K562 (cell line): ENCODE measurements at regions not wholly inside any gene's neighbourhood (a gene's known extent, or its start where the extent isn't known, plus 50 kb on each side); places are given as distances from the start of the nearest gene placed in this dataset.

Experiments used
- ATAC-seq: fragments of 200-7000 bp; cut with Tn5 transposase; 3 replicates; pipeline ENCODE4 v1.9.1; 2020; ENCODE audit warnings: moderate library complexity
- BruUV-seq: library from RNA; stranded (reverse); fragments of 400-500 nt; replicated peaks from 2 replicates; lab custom pipeline; 2021; lab: Mats Ljungman, UMichigan
- CTCF ChIA-PET: fragments of 300-600 bp; formaldehyde crosslinking; extraction: SDS; loops from one replicate; lab custom pipeline; 2021; ENCODE audit warnings: low intra/inter-chr PET ratio; lab: Yijun Ruan, JAX
- POLR2A ChIA-PET: fragments of 300-600, 350-650 bp; sonication (Branson Sonifier 250); formaldehyde crosslinking; extraction: SDS; loops from one replicate; lab custom pipeline; 2021; ENCODE audit warnings: antibody characterized with exemption, inconsistent platforms; lab: Yijun Ruan, JAX
- DNase-seq, 4 experiments: peaks; one replicate each; pipeline versions ENCODE4 v3.0.0 to v3.0.0-alpha.2; 2011 to 2018; ENCODE audit warnings: low spot score in 3 of 4, mixed read lengths in 3 of 4; ENCODE audit errors: extremely low read depth in 1 of 4
- FAIRE-seq: peaks from 2 replicates; lab custom pipeline; 2011; peaks lifted over from hg19 to GRCh38; lab: Jason Lieb, UNC
- H2AFZ ChIP-seq: 2 replicates; pipeline ENCODE4 v1.6.0; 2011; ENCODE audit warnings: low read depth, low read length, control low read depth, inconsistent platforms
- H3K27ac ChIP-seq: fragments of 200-600 bp; 3 replicates; pipeline ENCODE4 v1.8.0; 2011; ENCODE audit warnings: low read depth, mild to moderate bottlenecking, control low read depth, inconsistent platforms, low read length, moderate library complexity, mixed read lengths; ENCODE audit errors: extremely low read depth
- H3K27me3 ChIP-seq, 2 experiments: fragments of 300-600 bp in 1 of 2; 2 replicates in 1 of 2; 3 replicates in 1 of 2; pipeline versions ENCODE4 v1.6.0 to v1.8.0; 2011; ENCODE audit warnings: inconsistent platforms in 2 of 2, low read length in 2 of 2, mild to moderate bottlenecking in 1 of 2, mixed read lengths in 1 of 2, moderate library complexity in 1 of 2; ENCODE audit not compliant: control insufficient read depth in 2 of 2, insufficient read depth in 2 of 2
- H3K36me3 ChIP-seq: fragments of 300-600 bp; 3 replicates; pipeline ENCODE4 v1.8.0; 2011; ENCODE audit warnings: mild to moderate bottlenecking, low read length, inconsistent platforms; ENCODE audit not compliant: control insufficient read depth, insufficient read depth
- H3K4me1 ChIP-seq, 2 experiments: fragments of 200-600 bp in 1 of 2; replicated peaks in 1 of 2; 2 replicates in 1 of 2; 3 replicates in 1 of 2; pipeline versions ENCODE4 v1.5.1 to v1.8.0; 2011; ENCODE audit warnings: inconsistent platforms in 2 of 2, low read length in 2 of 2, mild to moderate bottlenecking in 1 of 2, mixed read lengths in 1 of 2, moderate library complexity in 1 of 2; ENCODE audit not compliant: control insufficient read depth in 2 of 2, insufficient read depth in 2 of 2
- H3K4me2 ChIP-seq: 2 replicates; pipeline ENCODE4 v1.6.1; 2011; ENCODE audit warnings: low read length, control low read depth, inconsistent platforms, mixed read lengths; ENCODE audit not compliant: insufficient read depth
- H3K4me3 ChIP-seq: fragments of 200-600 bp; sonication (generic), shearing (Covaris generic); 2 replicates; pipeline ENCODE4 v1.5.1; 2016; ENCODE audit warnings: control low read depth, inconsistent platforms
- H3K79me2 ChIP-seq: fragments of 200-600 bp; 3 replicates; pipeline ENCODE4 v1.8.0; 2011; ENCODE audit warnings: low read length, inconsistent platforms; ENCODE audit not compliant: control insufficient read depth, insufficient read depth
- H3K9ac ChIP-seq, 2 experiments: 2 replicates each; pipeline versions ENCODE4 v1.6.0 to v1.6.1; 2011; ENCODE audit warnings: low read depth in 2 of 2, low read length in 2 of 2, control low read depth in 1 of 2, inconsistent platforms in 1 of 2, mild to moderate bottlenecking in 1 of 2, mixed read lengths in 1 of 2; ENCODE audit not compliant: insufficient read depth in 1 of 2
- H3K9me1 ChIP-seq: one replicate; pipeline ENCODE4 v1.6.0; 2011; ENCODE audit warnings: inconsistent platforms, mild to moderate bottlenecking, low read length, moderate library complexity; ENCODE audit not compliant: control insufficient read depth, insufficient read depth
- H3K9me3 ChIP-seq: replicated peaks from 2 replicates; pipeline ENCODE4 v1.5.1; 2011; ENCODE audit warnings: low read depth, low read length, inconsistent platforms; ENCODE audit not compliant: control insufficient read depth, insufficient read depth
- H4K20me1 ChIP-seq: replicated peaks from 2 replicates; pipeline ENCODE4 v1.6.1; 2011; ENCODE audit warnings: low read length, inconsistent platforms, mixed read lengths; ENCODE audit not compliant: control insufficient read depth, insufficient read depth
- BCOR ChIP-seq: fragments of 450-650 bp; IDR thresholded peaks from 2 replicates; pipeline ENCODE4 v1.6.1; 2016
- COPS2 ChIP-seq: fragments of 450-650 bp; conservative IDR thresholded peaks from 2 replicates; pipeline ENCODE4 v1.6.1; 2016; ENCODE audit warnings: mild to moderate bottlenecking, moderate library complexity
- CREM ChIP-seq: IDR thresholded peaks from 2 replicates; pipeline ENCODE4 v1.6.1; 2014; ENCODE audit warnings: antibody characterized with exemption, low read depth
- MNT ChIP-seq, 2 experiments: fragments of 450-650 bp; conservative IDR thresholded peaks; 2 replicates each; pipeline ENCODE4 v1.6.1; 2017; ENCODE audit warnings: mild to moderate bottlenecking in 2 of 2, moderate library complexity in 2 of 2
- PBX2 ChIP-seq, 2 experiments: IDR thresholded peaks in 1 of 2; conservative IDR thresholded peaks in 1 of 2; 2 replicates each; pipeline ENCODE4 v1.6.1; 2016; ENCODE audit warnings: low read depth in 2 of 2, mild to moderate bottlenecking in 1 of 2, missing compliant biosample characterization in 1 of 2, missing genetic modification characterization in 1 of 2, moderate library complexity in 1 of 2
- PURB ChIP-seq: sonication (generic); formaldehyde crosslinking; IDR thresholded peaks from 2 replicates; pipeline ENCODE4 v1.9.0; 2021; ENCODE audit warnings: low read depth, mild to moderate bottlenecking, missing genetic modification reagents
- SIRT6 ChIP-seq: IDR thresholded peaks from one replicate; pipeline ENCODE4 v1.6.1; 2012; ENCODE audit warnings: low read depth, mild to moderate bottlenecking, control low read depth, inconsistent platforms, low read length, moderate library complexity
- SIX5 ChIP-seq, 2 experiments: IDR thresholded peaks; 2 replicates each; pipeline ENCODE4 v1.6.1; 2011; ENCODE audit warnings: low read length in 2 of 2, borderline replicate concordance in 1 of 2, low read depth in 1 of 2, mild to moderate bottlenecking in 1 of 2, moderate library complexity in 1 of 2; ENCODE audit not compliant: insufficient read depth in 1 of 2
- ZBTB7A ChIP-seq: IDR thresholded peaks from 2 replicates; pipeline ENCODE4 v1.6.1; 2011; ENCODE audit warnings: low read depth, mild to moderate bottlenecking, low read length, moderate library complexity, borderline replicate concordance; ENCODE audit not compliant: control insufficient read depth
- ZNF324 ChIP-seq: fragments of 250-450 bp; sonication (Bioruptor Pico); IDR thresholded peaks from 2 replicates; pipeline ENCODE4 v1.4.0; 2020; ENCODE audit warnings: mild to moderate bottlenecking
- ZNF584 ChIP-seq: fragments of 200-800 bp; sonication (Bioruptor generic); IDR thresholded peaks from 2 replicates; pipeline ENCODE4 v1.6.1; 2016; ENCODE audit warnings: low read depth, mild to moderate bottlenecking, missing genetic modification characterization, missing compliant biosample characterization
- ZNF655 ChIP-seq: fragments of 250-450 bp; sonication (Bioruptor Pico); IDR thresholded peaks from 2 replicates; pipeline ENCODE4 v1.5.0; 2021
- ZNF696 ChIP-seq: fragments of 250-450 bp; sonication (Bioruptor Pico); conservative IDR thresholded peaks from 2 replicates; pipeline ENCODE4 v1.4.0; 2020; ENCODE audit warnings: mild to moderate bottlenecking, moderate library complexity
- WGBS: fragments of 100-300 bp; shearing (Covaris generic); methylation state at CpG from one replicate; pipeline ENCODE4 v1.1.6; 2016; ENCODE audit warnings: low coverage, mixed read lengths; ENCODE audit not compliant: insufficient coverage; ENCODE audit errors: missing lambda C conversion rate; 5-methylcytosine and 5-hydroxymethylcytosine counted together
- in situ Hi-C: fragments of 300-500 bp; cut with MboI; formaldehyde crosslinking; loops from 4 replicates; pipeline ENCODE4 v1.15.0; 2018; ENCODE audit warnings: inconsistent platforms, mixed read lengths
- intact Hi-C: fragments of 100-400 bp; cut with micrococcal nuclease; formaldehyde crosslinking; loops from 2 replicates; pipeline ENCODE4 v1.14.2; 2022
- TF ChIP-seq, protein P1 (sequence below): fragments of 450-650 bp; formaldehyde crosslinking; conservative IDR thresholded peaks from 2 replicates; pipeline ENCODE4 v1.4.0; 2022; ENCODE audit warnings: mild to moderate bottlenecking, missing genetic modification characterization

GRCh38 chr7:7100432-7100849, 81.9 kb upstream of the C1GALT1 start:
- peak overlapping the region; percentile 82 for H3K4me2 ChIP-seq
- CTCF ChIA-PET, result interaction anchor here (0.5 kb wide), 1 partner anchor 1116 kb away, joined by 3 read pairs; no protein-coding TSS in a partner anchor
- peaks cover 7% of the 10 kb centered on the region; the same call in 2 of the 3 replicates for H3K79me2 ChIP-seq
- POLR2A ChIA-PET, result interaction anchor here (0.7 to 1.6 kb wide), 4 partner anchors 12 to 84 kb away, joined by 5 to 7 read pairs (median 5); no protein-coding TSS in a partner anchor
- H3K4me1 ChIP-seq, result peaks cover 22 to 46% of the 10 kb centered on the region in 2 experiments; a peak in 4 of 5 replicates
- no peaks in the 10 kb centered on the region for H3K27me3 ChIP-seq
- no peaks in the 10 kb centered on the region for H3K9me3 ChIP-seq
- in situ Hi-C loops, result loop anchor here (5.0 to 10.0 kb wide), 3 partner anchors 133 to 1194 kb away; partner anchors contain the start of gene COL28A1
- 0 out of 2 replicates have a peak overlapping the region, but pooled peaks have one; percentile 20 for H2AFZ ChIP-seq
- 2% methylated on average over 8 of the region's 8 CpGs for WGBS
- peak overlapping the region; percentile 55 to 56; a peak in 3 of 4 replicates for H3K9ac ChIP-seq
- no peak overlapping the region; the same call in 1 of the 2 replicates for H3K4me3 ChIP-seq
- DNase-seq, result peak; percentile 86 to 96 (median 89)
- peak; percentile 98 for FAIRE-seq
- 0 out of 2 replicates have a peak, but pooled peaks cover 3% of the 10 kb centered on the region for H4K20me1 ChIP-seq
- H3K36me3 ChIP-seq, result no peaks in the 10 kb centered on the region
- H3K9me1 ChIP-seq, result no peaks in the 10 kb centered on the region
- peak; percentile 75 for ATAC-seq
- H3K27ac ChIP-seq, result peak overlapping the region; percentile 87
- BruUV-seq, result no TSS peak
- intact Hi-C loops, result loop anchor here (1.0 to 10.0 kb wide), 6 partner anchors 58 to 442 kb away; no protein-coding TSS in a partner anchor
- TF ChIP-seq ZNF655 (CRISPR knock-in tag) (no peak), SIX5 (IDR thresholded peaks at IDR 0.05; ENCODE audit: borderline replicate concordance in 1 of 2, insufficient read depth in 1 of 2, low read depth in 1 of 2, low read length in 2 of 2) (no peak), CREM (peak; percentile 56; the same call in 1 of the 2 replicates), ZNF696 (CRISPR knock-in tag) (no peak), SIRT6 (no peak), COPS2 (no peak), ZBTB7A (no peak), PBX2 (CRISPR knock-in tag; IDR thresholded peaks at IDR 0.05; ENCODE audit: low read depth) (no peak), PBX2 (tag; conservative IDR thresholded peaks at IDR 0.05; ENCODE audit: low read depth) (peak; percentile 32; the same call in 1 of the 2 replicates), ZNF584 (CRISPR knock-in tag) (no peak), PURB (CRISPR knock-in tag) (no peak), MNT (conservative IDR thresholded peaks at IDR 0.05) (peak in 1 of 2 experiments; percentile 42; a peak in 3 of 4 replicates), ZNF324 (CRISPR knock-in tag) (no peak), BCOR (peak; percentile 47; the same call in 1 of the 2 replicates)
- TF ChIP-seq, protein P1, sequence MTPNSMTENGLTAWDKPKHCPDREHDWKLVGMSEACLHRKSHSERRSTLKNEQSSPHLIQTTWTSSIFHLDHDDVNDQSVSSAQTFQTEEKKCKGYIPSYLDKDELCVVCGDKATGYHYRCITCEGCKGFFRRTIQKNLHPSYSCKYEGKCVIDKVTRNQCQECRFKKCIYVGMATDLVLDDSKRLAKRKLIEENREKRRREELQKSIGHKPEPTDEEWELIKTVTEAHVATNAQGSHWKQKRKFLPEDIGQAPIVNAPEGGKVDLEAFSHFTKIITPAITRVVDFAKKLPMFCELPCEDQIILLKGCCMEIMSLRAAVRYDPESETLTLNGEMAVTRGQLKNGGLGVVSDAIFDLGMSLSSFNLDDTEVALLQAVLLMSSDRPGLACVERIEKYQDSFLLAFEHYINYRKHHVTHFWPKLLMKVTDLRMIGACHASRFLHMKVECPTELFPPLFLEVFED (CRISPR knock-in tag), result no peak
